ENCODE measurements at regions not wholly inside any gene's neighbourhood (a gene's known extent, or its start where the extent isn't known, plus 50 kb on each side); places are given as distances from the start of the nearest gene placed in this dataset.

GRCh38 chr15:28456476-28457395 is 76.0 kb downstream of the GOLGA8G start:
- TF ChIP-seq CTCF (conservative IDR thresholded peaks at IDR 0.05 in 1 of 2, IDR thresholded peaks at IDR 0.05 in 1 of 2; ENCODE audit: low read depth in 1 of 2, low read length in 2 of 2) (no peak), EZH2 (IDR thresholded peaks at IDR 0.05; ENCODE audit: low read length, missing control alignments) (no peak)

All from fibroblast of lung (primary cell).